ENCODE measurements at regions not wholly inside any gene's neighbourhood (a gene's known extent, or its start where the extent isn't known, plus 50 kb on each side); places are given as distances from the start of the nearest gene placed in this dataset.

DNA sequence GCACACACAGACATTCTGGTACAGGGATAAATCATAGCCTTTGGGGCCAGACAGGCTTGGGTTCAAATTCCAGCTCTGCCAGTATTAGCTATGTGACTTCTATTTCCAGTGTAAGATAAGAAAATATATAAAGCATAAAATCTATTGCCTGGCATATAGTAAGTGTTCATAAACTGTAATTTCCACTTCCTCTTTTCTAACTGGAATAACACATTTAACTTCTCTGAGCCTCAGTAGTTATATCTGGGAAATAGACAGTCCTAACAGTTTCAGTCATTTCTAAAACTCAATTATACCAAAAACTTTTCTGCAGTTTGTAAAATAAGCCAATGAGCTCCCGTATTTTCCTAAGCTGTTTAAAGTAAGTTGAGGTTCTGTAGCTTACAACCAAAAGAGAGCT is 351.4 kb downstream of the ZNF326 start:
- TF ChIP-seq, protein P1, sequence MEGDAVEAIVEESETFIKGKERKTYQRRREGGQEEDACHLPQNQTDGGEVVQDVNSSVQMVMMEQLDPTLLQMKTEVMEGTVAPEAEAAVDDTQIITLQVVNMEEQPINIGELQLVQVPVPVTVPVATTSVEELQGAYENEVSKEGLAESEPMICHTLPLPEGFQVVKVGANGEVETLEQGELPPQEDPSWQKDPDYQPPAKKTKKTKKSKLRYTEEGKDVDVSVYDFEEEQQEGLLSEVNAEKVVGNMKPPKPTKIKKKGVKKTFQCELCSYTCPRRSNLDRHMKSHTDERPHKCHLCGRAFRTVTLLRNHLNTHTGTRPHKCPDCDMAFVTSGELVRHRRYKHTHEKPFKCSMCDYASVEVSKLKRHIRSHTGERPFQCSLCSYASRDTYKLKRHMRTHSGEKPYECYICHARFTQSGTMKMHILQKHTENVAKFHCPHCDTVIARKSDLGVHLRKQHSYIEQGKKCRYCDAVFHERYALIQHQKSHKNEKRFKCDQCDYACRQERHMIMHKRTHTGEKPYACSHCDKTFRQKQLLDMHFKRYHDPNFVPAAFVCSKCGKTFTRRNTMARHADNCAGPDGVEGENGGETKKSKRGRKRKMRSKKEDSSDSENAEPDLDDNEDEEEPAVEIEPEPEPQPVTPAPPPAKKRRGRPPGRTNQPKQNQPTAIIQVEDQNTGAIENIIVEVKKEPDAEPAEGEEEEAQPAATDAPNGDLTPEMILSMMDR (IDR thresholded peaks at IDR 0.05; ENCODE audit: insufficient read depth, low read length, poor library complexity, severe bottlenecking): no peak
- no peak for TF ChIP-seq EZH2phosphoT487 (conservative IDR thresholded peaks at IDR 0.05; ENCODE audit: low read length)

All from SU-DHL-6 (cell line).